Upper lobe of left lung (tissue), 4 donors: ENCODE measurements at regions not wholly inside any gene's neighbourhood (a gene's known extent, or its start where the extent isn't known, plus 50 kb on each side); places are given as distances from the start of the nearest gene placed in this dataset.

Experiments used
- EP300 ChIP-seq, 4 donors: sonication (generic); formaldehyde crosslinking; IDR thresholded peaks; one replicate each; pipeline ENCODE4 v1.5.1; 2017; ENCODE audit warnings: antibody characterized with exemption in 4 of 4, control low read depth in 2 of 4
- POLR2A ChIP-seq, 4 donors: fragments of 450-650 bp; IDR thresholded peaks; one replicate each; pipeline ENCODE4 v1.5.1; 2016 to 2017; ENCODE audit warnings: antibody characterized with exemption in 4 of 4, mild to moderate bottlenecking in 2 of 4
- POLR2AphosphoS5 ChIP-seq, 2 donors: sonication (generic); formaldehyde crosslinking; IDR thresholded peaks; one replicate each; pipeline ENCODE4 v1.5.1; 2017; ENCODE audit warnings: antibody characterized with exemption in 2 of 2
- TF ChIP-seq, protein P1 (sequence below), 6 experiments: fragments of 450-650 bp in 4 of 6; fragments of 200-600 bp in 2 of 6; sonication (generic) in 2 of 6; IDR thresholded peaks; one replicate each; pipeline ENCODE4 v1.5.1; 2016 to 2019; ENCODE audit warnings: antibody characterized with exemption in 6 of 6

- TF ChIP-seq, protein P1, sequence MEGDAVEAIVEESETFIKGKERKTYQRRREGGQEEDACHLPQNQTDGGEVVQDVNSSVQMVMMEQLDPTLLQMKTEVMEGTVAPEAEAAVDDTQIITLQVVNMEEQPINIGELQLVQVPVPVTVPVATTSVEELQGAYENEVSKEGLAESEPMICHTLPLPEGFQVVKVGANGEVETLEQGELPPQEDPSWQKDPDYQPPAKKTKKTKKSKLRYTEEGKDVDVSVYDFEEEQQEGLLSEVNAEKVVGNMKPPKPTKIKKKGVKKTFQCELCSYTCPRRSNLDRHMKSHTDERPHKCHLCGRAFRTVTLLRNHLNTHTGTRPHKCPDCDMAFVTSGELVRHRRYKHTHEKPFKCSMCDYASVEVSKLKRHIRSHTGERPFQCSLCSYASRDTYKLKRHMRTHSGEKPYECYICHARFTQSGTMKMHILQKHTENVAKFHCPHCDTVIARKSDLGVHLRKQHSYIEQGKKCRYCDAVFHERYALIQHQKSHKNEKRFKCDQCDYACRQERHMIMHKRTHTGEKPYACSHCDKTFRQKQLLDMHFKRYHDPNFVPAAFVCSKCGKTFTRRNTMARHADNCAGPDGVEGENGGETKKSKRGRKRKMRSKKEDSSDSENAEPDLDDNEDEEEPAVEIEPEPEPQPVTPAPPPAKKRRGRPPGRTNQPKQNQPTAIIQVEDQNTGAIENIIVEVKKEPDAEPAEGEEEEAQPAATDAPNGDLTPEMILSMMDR (IDR thresholded peaks at IDR 0.05), result no peak
- TF ChIP-seq POLR2A (IDR thresholded peaks at IDR 0.05) (no peak), POLR2AphosphoS5 (IDR thresholded peaks at IDR 0.05) (no peak), EP300 (IDR thresholded peaks at IDR 0.05) (no peak)
Observed at GRCh38 chr7:138226001-138226476, 149.8 kb downstream of the AKR1D1 start.
